DOHH2 (cell line): ENCODE measurements at regions not wholly inside any gene's neighbourhood (a gene's known extent, or its start where the extent isn't known, plus 50 kb on each side); places are given as distances from the start of the nearest gene placed in this dataset.

Source experiments
- EZH2phosphoT487 ChIP-seq: fragments of 200-600 bp; sonication (generic); IDR thresholded peaks from 2 replicates; pipeline ENCODE4 v1.6.1; 2017; ENCODE audit warnings: borderline replicate concordance, mild to moderate bottlenecking, antibody characterized with exemption, low read length, moderate library complexity, mixed read lengths
- TF ChIP-seq, protein P1 (sequence below): fragments of 200-600 bp; sonication (generic); IDR thresholded peaks from one replicate; pipeline ENCODE4 v1.5.1; 2014; ENCODE audit warnings: antibody characterized with exemption, mild to moderate bottlenecking, low read depth, low read length; ENCODE audit not compliant: poor library complexity, severe bottlenecking

DNA sequence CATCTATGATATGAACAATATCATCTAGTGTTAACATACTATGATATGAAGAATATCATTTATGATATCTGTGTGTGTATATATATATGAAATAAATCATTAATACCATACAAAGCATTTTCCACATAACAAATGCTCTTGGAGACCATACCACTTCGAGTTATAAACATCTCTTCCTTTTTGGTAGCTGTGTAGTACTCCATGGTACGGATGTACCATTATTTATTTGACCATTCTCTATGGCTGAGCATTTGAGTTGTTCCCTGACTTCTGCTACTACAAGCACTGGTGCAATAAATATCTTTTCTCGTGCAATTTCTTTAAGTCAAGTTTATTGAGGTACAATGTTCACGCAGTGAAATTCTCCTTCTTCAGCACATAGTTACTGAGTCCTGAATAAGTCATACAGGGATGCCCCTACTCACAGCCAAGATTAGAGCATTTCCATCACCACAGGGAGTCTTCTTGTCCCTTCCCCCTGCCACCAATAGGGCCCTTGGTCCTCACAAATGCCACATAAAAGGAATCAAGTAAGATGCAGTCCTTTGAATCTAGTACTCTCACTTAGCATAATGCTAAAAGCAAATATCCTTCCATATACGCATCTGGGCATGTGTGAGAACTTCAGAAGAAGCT lies 75.2 kb upstream of the SLC25A48 start:
- TF ChIP-seq, protein P1, sequence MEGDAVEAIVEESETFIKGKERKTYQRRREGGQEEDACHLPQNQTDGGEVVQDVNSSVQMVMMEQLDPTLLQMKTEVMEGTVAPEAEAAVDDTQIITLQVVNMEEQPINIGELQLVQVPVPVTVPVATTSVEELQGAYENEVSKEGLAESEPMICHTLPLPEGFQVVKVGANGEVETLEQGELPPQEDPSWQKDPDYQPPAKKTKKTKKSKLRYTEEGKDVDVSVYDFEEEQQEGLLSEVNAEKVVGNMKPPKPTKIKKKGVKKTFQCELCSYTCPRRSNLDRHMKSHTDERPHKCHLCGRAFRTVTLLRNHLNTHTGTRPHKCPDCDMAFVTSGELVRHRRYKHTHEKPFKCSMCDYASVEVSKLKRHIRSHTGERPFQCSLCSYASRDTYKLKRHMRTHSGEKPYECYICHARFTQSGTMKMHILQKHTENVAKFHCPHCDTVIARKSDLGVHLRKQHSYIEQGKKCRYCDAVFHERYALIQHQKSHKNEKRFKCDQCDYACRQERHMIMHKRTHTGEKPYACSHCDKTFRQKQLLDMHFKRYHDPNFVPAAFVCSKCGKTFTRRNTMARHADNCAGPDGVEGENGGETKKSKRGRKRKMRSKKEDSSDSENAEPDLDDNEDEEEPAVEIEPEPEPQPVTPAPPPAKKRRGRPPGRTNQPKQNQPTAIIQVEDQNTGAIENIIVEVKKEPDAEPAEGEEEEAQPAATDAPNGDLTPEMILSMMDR = no peak
- TF ChIP-seq EZH2phosphoT487 = no peak
